HEK293 (cell line): ENCODE measurements at regions not wholly inside any gene's neighbourhood (a gene's known extent, or its start where the extent isn't known, plus 50 kb on each side); places are given as distances from the start of the nearest gene placed in this dataset.

ENCODE experiments used
- CTCF ChIA-PET: fragments of 350-600 bp; formaldehyde crosslinking; extraction: SDS; loops from one replicate; lab custom pipeline; 2021; ENCODE audit warnings: antibody characterized with exemption; lab: Yijun Ruan, JAX
- POLR2A ChIA-PET: fragments of 300-600 bp; formaldehyde crosslinking; extraction: SDS; loops from one replicate; lab custom pipeline; 2020; ENCODE audit warnings: antibody characterized with exemption, inconsistent platforms; lab: Yijun Ruan, JAX
- H3K27ac ChIP-seq: fragments of 200-500 bp; sonication (Bioruptor generic); 2 replicates; pipeline ENCODE4 v1.5.1; 2014; ENCODE audit warnings: low read depth, low read length, control low read depth, inconsistent platforms; ENCODE audit errors: extremely low read depth
- H3K36me3 ChIP-seq, 2 experiments: fragments of 200-500 bp in 1 of 2; sonication (Bioruptor generic) in 1 of 2; 1 replicate in 1 of 2; 2 replicates in 1 of 2; pipeline ENCODE4 v1.5.1; 2014 to 2017; ENCODE audit warnings: inconsistent platforms in 2 of 2, low read length in 2 of 2; ENCODE audit not compliant: control insufficient read depth in 2 of 2, insufficient read depth in 1 of 2
- H3K4me1 ChIP-seq: fragments of 200-500 bp; sonication (Bioruptor generic); 2 replicates; pipeline ENCODE4 v1.5.1; 2014; ENCODE audit warnings: mild to moderate bottlenecking, low read length, inconsistent platforms; ENCODE audit not compliant: control insufficient read depth, insufficient read depth
- H3K4me3 ChIP-seq: 2 replicates; pipeline ENCODE4 v1.5.1; 2011; ENCODE audit warnings: low read depth, mild to moderate bottlenecking, control low read depth, low read length, moderate library complexity
- H3K9me3 ChIP-seq: fragments of 200-500 bp; sonication (Bioruptor generic); 2 replicates; pipeline ENCODE4 v1.5.1; 2014; ENCODE audit warnings: low read depth, low read length, inconsistent platforms; ENCODE audit not compliant: control insufficient read depth, insufficient read depth
- GLI4 ChIP-seq: fragments of 450-650 bp; formaldehyde crosslinking; IDR thresholded peaks from 2 replicates; pipeline ENCODE4 v1.5.1; 2016; ENCODE audit warnings: missing biosample characterization, missing genetic modification characterization
- KLF10 ChIP-seq: fragments of 450-650 bp; IDR thresholded peaks from 2 replicates; pipeline ENCODE4 v1.5.1; 2018; ENCODE audit warnings: missing biosample characterization, mild to moderate bottlenecking, missing genetic modification characterization
- PRDM10 ChIP-seq: fragments of 450-650 bp; formaldehyde crosslinking; IDR thresholded peaks from 2 replicates; pipeline ENCODE4 v1.5.1; 2016; ENCODE audit warnings: missing biosample characterization, missing genetic modification characterization
- PRDM2 ChIP-seq: fragments of 450-650 bp; formaldehyde crosslinking; IDR thresholded peaks from 2 replicates; pipeline ENCODE4 v1.5.1; 2016; ENCODE audit warnings: missing biosample characterization, missing genetic modification characterization, borderline replicate concordance
- ZBTB1 ChIP-seq: fragments of 450-650 bp; formaldehyde crosslinking; IDR thresholded peaks from 2 replicates; pipeline ENCODE4 v1.5.1; 2016; ENCODE audit warnings: missing biosample characterization, missing genetic modification characterization
- ZBTB10 ChIP-seq: fragments of 450-650 bp; formaldehyde crosslinking; IDR thresholded peaks from 2 replicates; pipeline ENCODE4 v1.5.1; 2016; ENCODE audit warnings: missing biosample characterization, missing genetic modification characterization
- ZFP69B ChIP-seq: fragments of 450-650 bp; formaldehyde crosslinking; IDR thresholded peaks from 2 replicates; pipeline ENCODE4 v1.5.1; 2016; ENCODE audit warnings: missing biosample characterization, missing genetic modification characterization
- ZNF223 ChIP-seq: fragments of 450-650 bp; formaldehyde crosslinking; IDR thresholded peaks from 2 replicates; pipeline ENCODE4 v1.5.1; 2016; ENCODE audit warnings: missing biosample characterization, missing genetic modification characterization
- ZNF530 ChIP-seq: fragments of 450-650 bp; formaldehyde crosslinking; IDR thresholded peaks from 2 replicates; pipeline ENCODE4 v1.5.1; 2016; ENCODE audit warnings: low read depth, missing biosample characterization, missing genetic modification characterization
- ZNF560 ChIP-seq: fragments of 450-650 bp; formaldehyde crosslinking; IDR thresholded peaks from 2 replicates; pipeline ENCODE4 v1.5.1; 2017; ENCODE audit warnings: missing biosample characterization, missing genetic modification characterization, borderline replicate concordance
- ZNF621 ChIP-seq: fragments of 450-650 bp; formaldehyde crosslinking; IDR thresholded peaks from 2 replicates; pipeline ENCODE4 v1.5.1; 2017; ENCODE audit warnings: missing biosample characterization, missing genetic modification characterization
- ZNF791 ChIP-seq: fragments of 450-650 bp; formaldehyde crosslinking; IDR thresholded peaks from 2 replicates; pipeline ENCODE4 v1.5.1; 2016; ENCODE audit warnings: missing biosample characterization, missing genetic modification characterization

- no peak for TF ChIP-seq PRDM10
- no peak overlapping the region for H3K27ac ChIP-seq
- ChIA-PET CTCF (no interaction called here), POLR2A (no interaction called here)
- H3K4me3 ChIP-seq, result no peak overlapping the region
- H3K36me3 ChIP-seq, result no peaks in the 10 kb centered on the region
- no peaks in the 10 kb centered on the region for H3K4me1 ChIP-seq
- no peaks in the 10 kb centered on the region for H3K9me3 ChIP-seq
Measured at GRCh38 chr4:32879913-32880312, 2159.7 kb downstream of the PCDH7 start.

GRCh38 chr4:32884198-32884597 lies 2164.0 kb downstream of the PCDH7 start:
- TF ChIP-seq ZNF621 (tag by site-specific recombination), result no peak
- TF ChIP-seq ZNF560 (tag by site-specific recombination), result no peak
- no peak for TF ChIP-seq ZBTB1 (tag by site-specific recombination)
- TF ChIP-seq ZFP69B, result no peak
- TF ChIP-seq KLF10 (tag by site-specific recombination), result no peak
- no peak for TF ChIP-seq ZNF223 (tag by site-specific recombination)
- no peak for TF ChIP-seq ZBTB10 (tag by site-specific recombination)
- ChIA-PET CTCF (no interaction called here), POLR2A (no interaction called here)
- H3K4me1 ChIP-seq, result no peaks in the 10 kb centered on the region
- H3K9me3 ChIP-seq, result no peaks in the 10 kb centered on the region
- no peak overlapping the region for H3K4me3 ChIP-seq
- H3K36me3 ChIP-seq, result no peaks in the 10 kb centered on the region
- no peak overlapping the region for H3K27ac ChIP-seq

- Histone ChIP-seq H3K36me3 (no peaks in the 10 kb centered on the region), H3K27ac (no peak overlapping the region), H3K4me1 (no peaks in the 10 kb centered on the region), H3K4me3 (no peak overlapping the region), H3K9me3 (no peaks in the 10 kb centered on the region)
- ChIA-PET POLR2A (no interaction called here), CTCF (interaction anchor here (0.9 kb wide), 1 partner anchor 19 kb away, joined by 3 read pairs; no protein-coding TSS in a partner anchor)
- TF ChIP-seq PRDM2 (tag by site-specific recombination), result no peak
- TF ChIP-seq ZNF530 (tag by site-specific recombination), result no peak
- TF ChIP-seq ZNF791, result no peak
- TF ChIP-seq GLI4 (tag by site-specific recombination), result no peak
Measured at GRCh38 chr4:32890398-32890797, 2170.2 kb downstream of the PCDH7 start.
